NCI-H748 (cell line): ENCODE measurements at regions not wholly inside any gene's neighbourhood (a gene's known extent, or its start where the extent isn't known, plus 50 kb on each side); places are given as distances from the start of the nearest gene placed in this dataset.
A peak's percentile ranks its signal among the peaks of the same experiment; 100 is the strongest.

Experiments used
- DNase-seq: peaks from one replicate; lab custom pipeline; 2025; ENCODE audit not compliant: unreplicated experiment; lab: John Stamatoyannopoulos, UW

- peak; percentile 94 for DNase-seq
Measured at GRCh38 chr5:58156973-58157701, 302.7 kb downstream of the PLK2 start.

GRCh38 chr5:58156361-58156760, 303.5 kb downstream of the PLK2 start:
- DNase-seq: peak; percentile 49

GRCh38 chr5:58153255-58153654, 306.6 kb downstream of the PLK2 start:
- no peak for DNase-seq

- no peak for DNase-seq
Measured at GRCh38 chr5:58151414-58151813, 308.5 kb downstream of the PLK2 start.

GRCh38 chr5:58150926-58151325, 309.0 kb downstream of the PLK2 start:
- DNase-seq: no peak

- DNase-seq: no peak
Measured at GRCh38 chr5:58149746-58150145, 310.1 kb downstream of the PLK2 start.

GRCh38 chr5:58149345-58149744, 310.5 kb downstream of the PLK2 start:
- peak; percentile 34 for DNase-seq

- no peak for DNase-seq
Measured at GRCh38 chr5:58148254-58148775, 311.6 kb downstream of the PLK2 start.

GRCh38 chr5:58145397-58145934, 314.4 kb downstream of the PLK2 start:
- no peak for DNase-seq

GRCh38 chr5:58143727-58144126, 316.2 kb downstream of the PLK2 start:
- DNase-seq: no peak

- DNase-seq: no peak
Measured at GRCh38 chr5:58143181-58143580, 316.7 kb downstream of the PLK2 start.

- no peak for DNase-seq
Measured at GRCh38 chr5:58138791-58139190, 321.1 kb downstream of the PLK2 start.

GRCh38 chr5:58136406-58136805, 323.5 kb downstream of the PLK2 start:
- no peak for DNase-seq

- DNase-seq: no peak
Measured at GRCh38 chr5:58135571-58136335, 324.1 kb downstream of the PLK2 start.

- peak; percentile 32 for DNase-seq
Measured at GRCh38 chr5:58133631-58134296, 326.1 kb downstream of the PLK2 start.

GRCh38 chr5:58133216-58133615, 326.7 kb downstream of the PLK2 start:
- DNase-seq: no peak

- peak; percentile 92 for DNase-seq
Measured at GRCh38 chr5:58127255-58128220, 332.3 kb downstream of the PLK2 start.

GRCh38 chr5:58123501-58123900, 336.4 kb downstream of the PLK2 start:
- DNase-seq: peak; percentile 31

- peak; percentile 55 for DNase-seq
Measured at GRCh38 chr5:58122848-58123392, 337.0 kb downstream of the PLK2 start.

- DNase-seq: peak; percentile 93
Measured at GRCh38 chr5:58122157-58122556, 337.7 kb downstream of the PLK2 start.
